ENCODE measurements at regions not wholly inside any gene's neighbourhood (a gene's known extent, or its start where the extent isn't known, plus 50 kb on each side); places are given as distances from the start of the nearest gene placed in this dataset.
"Not testable (repeated sequence)": the region's sequence is repeated elsewhere in the genome, so short reads cannot be mapped to it uniquely, and the experiment has no call there.

DNA sequence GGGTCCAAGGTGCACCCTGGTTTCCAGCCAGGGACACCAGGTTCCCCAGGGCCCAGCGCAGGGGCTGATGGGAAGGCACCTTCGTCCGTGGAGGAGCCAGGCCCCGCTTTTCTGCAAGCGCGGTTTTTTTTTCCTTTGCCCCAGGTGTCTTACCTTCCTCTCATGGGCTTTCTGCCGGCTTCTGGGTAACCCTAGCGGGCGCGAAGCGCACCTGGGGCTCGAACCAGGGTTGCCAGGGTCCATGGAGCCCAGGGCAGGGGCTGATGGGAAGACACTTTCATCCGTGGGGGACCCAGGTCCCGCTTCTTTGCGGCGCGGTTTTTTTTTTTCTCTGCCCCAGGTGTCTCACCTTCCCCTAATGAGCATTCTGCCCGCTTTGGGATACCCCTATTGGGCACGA, 529.3 kb downstream of the FOXD4L4 start:
- ATAC-seq; H3K4me3 ChIP-seq; H3K4me1 ChIP-seq (ENCODE audit: low read depth); H3K36me3 ChIP-seq (ENCODE audit: low read depth); H3K9me3 ChIP-seq; intact Hi-C loops (cut with DNase I, micrococcal nuclease): not testable (repeated sequence)
- peak in 2 of 3 donors; percentile 6 to 50 for DNase-seq

DNA sequence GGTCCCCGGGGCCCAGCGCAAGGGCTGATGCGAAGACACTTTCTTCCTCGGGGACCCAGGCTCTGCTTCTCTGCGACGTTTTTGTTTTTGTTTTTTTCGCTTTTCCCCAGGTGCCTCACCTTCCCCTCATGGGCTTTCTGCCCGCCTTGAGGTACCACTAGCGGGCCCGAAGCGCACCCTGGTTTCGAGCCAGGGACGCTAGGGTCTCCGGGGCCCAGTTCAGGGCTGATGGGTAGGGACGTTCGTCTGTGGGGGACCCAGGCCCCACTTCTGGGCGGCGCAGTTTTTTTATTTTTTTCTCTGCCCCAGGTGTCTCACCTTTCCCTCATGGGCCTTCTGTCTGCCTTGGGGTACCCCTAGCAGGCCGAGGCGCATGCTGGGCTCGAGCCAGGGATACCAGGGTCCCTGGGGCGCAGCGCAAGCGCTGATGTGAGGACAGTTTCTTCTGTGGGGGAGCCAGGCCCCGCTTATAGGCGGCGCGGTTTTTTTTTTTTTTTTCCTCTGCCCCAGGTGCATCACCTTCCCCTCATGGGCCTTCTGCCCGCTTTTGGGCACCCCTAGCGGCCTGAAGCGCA, 530.0 kb downstream of the FOXD4L4 start:
- H3K9me3 ChIP-seq; intact Hi-C loops (cut with DNase I, micrococcal nuclease); H3K36me3 ChIP-seq (ENCODE audit: low read depth); H3K4me1 ChIP-seq (ENCODE audit: low read depth); ATAC-seq; H3K4me3 ChIP-seq: not testable (repeated sequence)
- peak in 1 of 3 donors; percentile 27 for DNase-seq

DNA sequence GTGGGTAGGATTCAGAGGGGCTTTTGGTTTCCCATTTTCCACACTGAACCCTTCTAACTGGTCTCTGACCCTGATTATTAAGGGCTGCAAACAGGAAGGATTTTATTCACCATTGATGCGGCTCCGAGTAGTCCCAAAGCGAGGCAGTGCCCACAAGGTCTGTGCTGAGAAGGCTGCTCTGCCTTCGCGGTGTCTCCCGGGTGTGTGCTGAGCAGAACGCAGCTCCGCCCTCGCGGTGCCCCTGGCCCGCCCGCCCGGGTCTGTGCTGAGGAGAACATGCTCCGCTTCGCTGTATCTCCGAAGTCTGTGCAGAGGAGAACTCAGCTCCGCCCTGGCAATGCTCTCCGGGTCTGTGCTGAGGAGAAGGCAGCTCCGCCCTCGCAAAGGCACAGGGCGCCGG, 530.7 kb downstream of the FOXD4L4 start:
- H3K4me3 ChIP-seq; intact Hi-C loops (cut with DNase I, micrococcal nuclease): not testable (repeated sequence)

DNA sequence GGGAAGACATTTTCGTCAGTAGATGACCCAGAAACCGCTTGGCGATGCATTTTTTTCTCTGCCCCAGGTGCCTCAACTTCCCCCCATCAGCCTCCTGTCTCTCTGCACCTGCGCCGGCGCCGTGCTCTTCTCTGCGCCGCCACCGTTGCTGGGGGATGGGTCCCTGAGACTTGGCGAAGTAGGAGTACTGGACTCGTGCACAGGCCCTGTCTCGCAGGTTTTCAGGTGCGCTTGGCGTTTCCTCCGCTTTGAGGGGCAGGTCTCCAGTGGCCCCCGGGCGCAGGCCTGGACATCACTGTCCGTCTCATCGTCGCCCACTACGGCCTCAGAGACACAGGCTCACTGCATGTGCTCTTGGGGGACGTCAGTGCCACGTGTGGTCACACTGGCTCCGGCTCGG, 532.1 kb downstream of the FOXD4L4 start:
- peak in 1 of 3 donors; percentile 40 for DNase-seq
- intact Hi-C loops (cut with DNase I, micrococcal nuclease); H3K4me1 ChIP-seq (ENCODE audit: low read depth); H3K4me3 ChIP-seq; H3K36me3 ChIP-seq (ENCODE audit: low read depth); H3K9me3 ChIP-seq; ATAC-seq: not testable (repeated sequence)

More for the DNA sequence above, 530.7 kb downstream of the FOXD4L4 start:
- not testable (repeated sequence) for H3K36me3 ChIP-seq (ENCODE audit: low read depth); H3K9me3 ChIP-seq; ATAC-seq; H3K4me1 ChIP-seq (ENCODE audit: low read depth)
- peak in 2 of 3 donors; percentile 19 to 53 for DNase-seq

DNA sequence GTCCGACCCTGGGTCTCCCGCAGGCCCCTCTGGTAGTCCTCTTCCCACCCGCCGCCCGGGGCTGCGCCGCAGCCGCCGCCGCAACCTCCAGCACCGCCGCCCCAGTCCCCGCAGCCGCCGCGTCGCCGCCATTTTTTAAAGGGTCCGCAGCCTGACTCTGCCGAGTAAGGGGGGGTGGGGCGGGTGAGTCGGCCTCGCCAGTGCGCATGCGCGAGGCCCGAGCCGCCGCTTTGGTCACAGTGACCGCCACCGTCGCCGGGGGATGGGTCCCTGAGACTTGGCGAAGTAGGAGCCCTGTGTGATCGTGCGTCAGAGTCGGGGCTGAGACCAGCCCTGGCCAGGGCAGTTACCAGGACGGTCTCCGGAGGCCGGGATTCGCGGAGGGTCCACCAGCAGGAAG, 532.8 kb downstream of the FOXD4L4 start:
- DNase-seq (peak; percentile 70 to 90 (median 85)), ATAC-seq (peak; percentile 61)
- H3K9me3 ChIP-seq; H3K4me1 ChIP-seq (ENCODE audit: low read depth); intact Hi-C loops (cut with DNase I, micrococcal nuclease); H3K36me3 ChIP-seq (ENCODE audit: low read depth): not testable (repeated sequence)
- peak overlapping the region; percentile 30 for H3K4me3 ChIP-seq

DNA sequence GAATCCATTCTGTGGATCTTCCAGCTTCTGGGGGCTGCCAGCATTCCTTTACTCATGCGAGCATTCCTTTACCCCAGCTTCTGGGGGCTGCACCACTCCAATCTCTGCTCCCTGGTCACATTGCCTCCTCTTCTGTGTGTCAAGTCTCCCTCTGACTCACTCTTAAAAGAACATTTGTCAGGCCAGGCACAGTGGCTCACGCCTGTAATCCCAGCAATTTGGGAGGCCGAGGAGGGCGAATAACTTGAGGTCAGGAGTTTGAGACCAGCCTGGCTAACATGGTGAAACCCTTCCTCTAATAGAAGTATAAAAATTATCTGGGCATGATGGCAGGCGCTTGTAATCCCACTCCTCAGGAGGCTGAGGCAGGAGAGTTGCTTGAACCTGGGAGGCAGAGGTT, 541.9 kb downstream of the FOXD4L4 start:
- H3K4me1 ChIP-seq (ENCODE audit: low read depth); H3K36me3 ChIP-seq (ENCODE audit: low read depth); ATAC-seq; intact Hi-C loops (cut with DNase I, micrococcal nuclease); H3K4me3 ChIP-seq; H3K9me3 ChIP-seq: not testable (repeated sequence)
- peak in 1 of 3 donors; percentile 0 for DNase-seq

All from mucosa of descending colon (tissue), 3 donors.